ENCODE measurements at regions not wholly inside any gene's neighbourhood (a gene's known extent, or its start where the extent isn't known, plus 50 kb on each side); places are given as distances from the start of the nearest gene placed in this dataset.

- TF ChIP-seq ETV6 (CRISPR knock-in tag; conservative IDR thresholded peaks at IDR 0.05) (no peak), ZNF597 (CRISPR knock-in tag; IDR thresholded peaks at IDR 0.05) (no peak), IRX3 (CRISPR knock-in tag; IDR thresholded peaks at IDR 0.05; ENCODE audit: borderline replicate concordance, low read depth) (no peak), JUNB (CRISPR knock-in tag; IDR thresholded peaks at IDR 0.05; ENCODE audit: borderline replicate concordance) (no peak), ZNF850 (CRISPR knock-in tag; conservative IDR thresholded peaks at IDR 0.05) (no peak), ZSCAN22 (CRISPR knock-in tag; IDR thresholded peaks at IDR 0.05) (no peak), THAP7 (CRISPR knock-in tag; IDR thresholded peaks at IDR 0.05) (no peak), ZNF335 (CRISPR knock-in tag; IDR thresholded peaks at IDR 0.05) (no peak)
- POLR2A ChIA-PET: no interaction called here
- Histone ChIP-seq H3K27me3 (ENCODE audit: control insufficient read depth in 1 of 2, insufficient read depth in 2 of 2, low read length in 2 of 2) (no peaks in the 10 kb centered on the region), H3K4me2 (ENCODE audit: low read depth, low read length) (no peak overlapping the region), H3K36me3 (replicated peaks in 1 of 2; ENCODE audit: control insufficient read depth in 1 of 2, insufficient read depth in 2 of 2, low read length in 2 of 2) (no peaks in the 10 kb centered on the region), H4K20me1 (ENCODE audit: insufficient read depth, low read length) (no peaks in the 10 kb centered on the region), H3K4me3 (replicated peaks in 1 of 3; ENCODE audit: insufficient read depth in 1 of 3, low read depth in 2 of 3, low read length in 3 of 3) (no peak overlapping the region), H3K27ac (ENCODE audit: extremely low read length, insufficient read depth, low read length) (no peak overlapping the region), H3K79me2 (ENCODE audit: insufficient read depth, low read length) (no peaks in the 10 kb centered on the region), H2AFZ (ENCODE audit: low read length) (no peak overlapping the region), H3K9ac (ENCODE audit: insufficient read depth, low read depth, low read length) (no peak overlapping the region), H3K4me1 (ENCODE audit: insufficient read depth, low read length) (no peaks in the 10 kb centered on the region), H3K9me3 (ENCODE audit: low read length) (no peaks in the 10 kb centered on the region)
- intact Hi-C loops (cut with micrococcal nuclease; ENCODE audit: unreplicated experiment): loop anchor here (5.0 kb wide), 1 partner anchor 80 kb away; the partner anchor contains the start of gene HTR1E
- DNase-seq (ENCODE audit: low spot score) (no peak), ATAC-seq (no peak), FAIRE-seq (no peak)
- no TSS peak for BruUV-seq (replicated peaks)
- in situ Hi-C loops (cut with HindIII; ENCODE audit: extremely low pct_ligation_motif_present, low pct_unique_long_range_greater_than_20kb): no loop called here
- 0% methylated on average over 2 of the region's 2 CpGs for WGBS (ENCODE audit: low lambda C conversion rate)
- CTCF ChIA-PET (ENCODE audit: low intra/inter-chr PET ratio, low total read pairs): interaction anchor here (1.3 kb wide), 1 partner anchor 935 kb away, joined by 4 read pairs; no protein-coding TSS in a partner anchor
These were observed 79.5 kb upstream of the HTR1E start for GRCh38 chr6:86857783-86858182.
